GM23338 (cell line): ENCODE measurements at regions not wholly inside any gene's neighbourhood (a gene's known extent, or its start where the extent isn't known, plus 50 kb on each side); places are given as distances from the start of the nearest gene placed in this dataset.

Experiments
- ATAC-seq: fragments of 200-7000 bp; cut with Tn5 transposase; 3 replicates; pipeline ENCODE4 v1.9.1; 2020
- DNase-seq: peaks from one replicate; pipeline ENCODE4 v3.0.0-alpha.2; 2015; ENCODE audit warnings: low spot score
- H2AFZ ChIP-seq: fragments of 200-600 bp; sonication (generic); 2 replicates; pipeline ENCODE4 v1.8.0; 2016; ENCODE audit warnings: antibody characterized with exemption, mild to moderate bottlenecking, moderate library complexity
- H3F3A ChIP-seq: fragments of 200-600 bp; sonication (generic); replicated peaks from 2 replicates; pipeline ENCODE4 v1.8.0; 2017; ENCODE audit warnings: antibody characterized with exemption, mixed run types, low read depth
- H3K27ac ChIP-seq: fragments of 200-600 bp; sonication (generic); 2 replicates; pipeline ENCODE4 v1.6.1; 2016; ENCODE audit warnings: low read depth
- H3K27me3 ChIP-seq: fragments of 200-600 bp; sonication (generic); 2 replicates; pipeline ENCODE4 v1.8.0; 2016; ENCODE audit warnings: mild to moderate bottlenecking, mixed run types, moderate library complexity; ENCODE audit not compliant: insufficient read depth
- H3K36me3 ChIP-seq: fragments of 200-600 bp; sonication (generic); 2 replicates; pipeline ENCODE4 v1.8.0; 2016; ENCODE audit warnings: mild to moderate bottlenecking; ENCODE audit not compliant: insufficient read depth
- H3K4me1 ChIP-seq: fragments of 200-600 bp; sonication (generic); 2 replicates; pipeline ENCODE4 v1.8.0; 2016; ENCODE audit warnings: mild to moderate bottlenecking, moderate library complexity; ENCODE audit not compliant: insufficient read depth
- H3K4me2 ChIP-seq: fragments of 200-600 bp; sonication (generic); 2 replicates; pipeline ENCODE4 v1.7.1; 2017; ENCODE audit warnings: mixed run types
- H3K4me3 ChIP-seq: fragments of 200-600 bp; sonication (generic); 2 replicates; pipeline ENCODE4 v1.6.1; 2016; ENCODE audit warnings: mixed run types
- H3K79me2 ChIP-seq: fragments of 200-600 bp; sonication (generic); replicated peaks from 2 replicates; pipeline ENCODE4 v1.8.0; 2017; ENCODE audit warnings: mild to moderate bottlenecking; ENCODE audit not compliant: insufficient read depth
- H3K9me2 ChIP-seq: fragments of 200-600 bp; sonication (generic); 2 replicates; pipeline ENCODE4 v1.8.0; 2017; ENCODE audit not compliant: insufficient read depth
- H4K20me1 ChIP-seq: fragments of 200-600 bp; sonication (generic); replicated peaks from 2 replicates; pipeline ENCODE4 v1.8.0; 2017; ENCODE audit warnings: mild to moderate bottlenecking; ENCODE audit not compliant: insufficient read depth
- H3K27ac Mint-ChIP-seq: 2 replicates; pipeline ENCODE4 v1.8.0; 2020; ENCODE audit warnings: inconsistent platforms, mild to moderate bottlenecking, moderate library complexity, mixed read lengths
- H3K27me3 Mint-ChIP-seq: 3 replicates; pipeline ENCODE4 v1.8.0; 2022; ENCODE audit warnings: low read depth, mild to moderate bottlenecking, moderate library complexity, mixed read lengths, inconsistent platforms; ENCODE audit not compliant: insufficient read depth, poor library complexity
- H3K36me3 Mint-ChIP-seq: 3 replicates; pipeline ENCODE4 v1.8.0; 2021; ENCODE audit warnings: low read depth, mild to moderate bottlenecking, inconsistent platforms, moderate library complexity, mixed read lengths
- H3K4me1 Mint-ChIP-seq: 3 replicates; pipeline ENCODE4 v1.8.0; 2020; ENCODE audit warnings: mild to moderate bottlenecking, inconsistent platforms, mixed read lengths
- H3K4me3 Mint-ChIP-seq: 3 replicates; pipeline ENCODE4 v1.8.0; 2021; ENCODE audit warnings: moderate library complexity, mild to moderate bottlenecking, inconsistent platforms, mixed read lengths
- H3K9me3 Mint-ChIP-seq: 3 replicates; pipeline ENCODE4 v1.8.0; 2020; ENCODE audit warnings: moderate library complexity, mild to moderate bottlenecking, inconsistent platforms, mixed read lengths
- CREB1 ChIP-seq: fragments of 250-450 bp; sonication (Bioruptor Pico); IDR thresholded peaks from 2 replicates; pipeline ENCODE4 v1.5.0; 2020; ENCODE audit warnings: low read depth, mild to moderate bottlenecking, moderate library complexity
- CTCF ChIP-seq, 2 experiments: fragments of 200-600 bp in 1 of 2; sonication (generic) in 1 of 2; conservative IDR thresholded peaks; 2 replicates each; pipeline versions ENCODE4 v1.5.1 to v1.6.1; 2016 to 2017; ENCODE audit warnings: antibody characterized with exemption in 2 of 2, low read depth in 2 of 2, mild to moderate bottlenecking in 2 of 2, moderate library complexity in 1 of 2
- ETS1 ChIP-seq: IDR thresholded peaks from 2 replicates; pipeline ENCODE4 v1.6.1; 2016; ENCODE audit warnings: antibody characterized with exemption
- EZH2phosphoT487 ChIP-seq: fragments of 200-600 bp; sonication (generic); IDR thresholded peaks from one replicate; pipeline ENCODE4 v1.8.1; 2018; ENCODE audit warnings: antibody characterized with exemption; ENCODE audit not compliant: unreplicated experiment
- JUNB ChIP-seq: IDR thresholded peaks from one replicate; pipeline ENCODE4 v1.6.1; 2016; ENCODE audit warnings: antibody characterized with exemption; ENCODE audit not compliant: unreplicated experiment
- NANOG ChIP-seq: IDR thresholded peaks from 2 replicates; pipeline ENCODE4 v1.6.1; 2016; ENCODE audit warnings: antibody characterized with exemption, borderline replicate concordance
- POLR2AphosphoS5 ChIP-seq: IDR thresholded peaks from 2 replicates; pipeline ENCODE4 v1.6.1; 2016; ENCODE audit warnings: antibody characterized with exemption, low read depth
- STAT1 ChIP-seq: IDR thresholded peaks from one replicate; pipeline ENCODE4 v1.6.1; 2016; ENCODE audit warnings: antibody characterized with exemption; ENCODE audit not compliant: unreplicated experiment
- ZNF114 ChIP-seq: fragments of 250-450 bp; sonication (Bioruptor Pico); IDR thresholded peaks from 2 replicates; pipeline ENCODE4 v1.5.0; 2020; ENCODE audit warnings: mild to moderate bottlenecking, moderate library complexity
- ZNF331 ChIP-seq: fragments of 250-450 bp; sonication (Bioruptor Pico); IDR thresholded peaks from 2 replicates; pipeline ENCODE4 v1.5.0; 2020; ENCODE audit warnings: low read depth, mild to moderate bottlenecking, moderate library complexity
- ZNF462 ChIP-seq: fragments of 250-450 bp; sonication (Bioruptor Pico); IDR thresholded peaks from 2 replicates; pipeline ENCODE4 v1.5.0; 2020; ENCODE audit warnings: mild to moderate bottlenecking, moderate library complexity
- TF ChIP-seq, protein P1 (sequence below): IDR thresholded peaks from one replicate; pipeline ENCODE4 v1.6.1; 2018; ENCODE audit warnings: antibody characterized with exemption; ENCODE audit not compliant: unreplicated experiment

DNA sequence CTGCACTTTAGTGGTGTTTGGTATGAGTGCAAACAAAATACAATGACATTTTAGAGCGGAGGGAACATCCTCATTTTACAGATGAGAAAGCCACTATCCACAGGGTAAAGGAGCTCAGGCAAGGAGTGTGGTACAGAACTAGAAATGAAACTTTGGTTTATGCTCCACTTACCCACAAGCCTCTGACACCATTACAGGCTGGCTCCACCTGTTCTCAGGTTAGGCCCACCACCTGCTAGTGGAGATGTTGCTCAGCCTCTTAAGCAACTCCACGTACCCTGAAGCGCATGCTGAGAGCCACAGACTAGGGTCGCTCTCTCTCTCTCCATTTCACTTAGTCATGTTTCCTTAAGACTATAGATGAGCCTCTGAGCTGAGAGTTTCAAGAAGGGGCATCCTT lies 130.0 kb downstream of the MBD2 start:
- no peaks in the 10 kb centered on the region for H3K79me2 ChIP-seq
- H3K36me3 ChIP-seq: no peaks in the 10 kb centered on the region
- H3K27ac Mint-ChIP-seq: no peak overlapping the region

More for the DNA sequence above, 130.0 kb downstream of the MBD2 start:
- Mint-ChIP-seq H3K27me3 (peaks cover 2% of the 10 kb centered on the region), H3K36me3 (no peaks in the 10 kb centered on the region; the same call in 1 of the 3 replicates), H3K4me1 (no peaks in the 10 kb centered on the region), H3K4me3 (no peak overlapping the region), H3K9me3 (no peaks in the 10 kb centered on the region; the same call in 1 of the 3 replicates)
- ATAC-seq (no peak), DNase-seq (no peak)
- H3K4me2 ChIP-seq: no peak overlapping the region
- no peaks in the 10 kb centered on the region for H3K9me2 ChIP-seq
- H3F3A ChIP-seq: no peaks in the 10 kb centered on the region
- H3K27me3 ChIP-seq: no peaks in the 10 kb centered on the region
- TF ChIP-seq ZNF331 (CRISPR knock-in tag) (no peak), CTCF (conservative IDR thresholded peaks at IDR 0.05; ENCODE audit: low read depth in 2 of 2) (no peak), ZNF114 (CRISPR knock-in tag) (no peak), POLR2AphosphoS5 (no peak), CREB1 (CRISPR knock-in tag) (no peak), STAT1 (no peak), JUNB (no peak), EZH2phosphoT487 (no peak), ETS1 (no peak), ZNF462 (no peak), NANOG (no peak)
- TF ChIP-seq, protein P1, sequence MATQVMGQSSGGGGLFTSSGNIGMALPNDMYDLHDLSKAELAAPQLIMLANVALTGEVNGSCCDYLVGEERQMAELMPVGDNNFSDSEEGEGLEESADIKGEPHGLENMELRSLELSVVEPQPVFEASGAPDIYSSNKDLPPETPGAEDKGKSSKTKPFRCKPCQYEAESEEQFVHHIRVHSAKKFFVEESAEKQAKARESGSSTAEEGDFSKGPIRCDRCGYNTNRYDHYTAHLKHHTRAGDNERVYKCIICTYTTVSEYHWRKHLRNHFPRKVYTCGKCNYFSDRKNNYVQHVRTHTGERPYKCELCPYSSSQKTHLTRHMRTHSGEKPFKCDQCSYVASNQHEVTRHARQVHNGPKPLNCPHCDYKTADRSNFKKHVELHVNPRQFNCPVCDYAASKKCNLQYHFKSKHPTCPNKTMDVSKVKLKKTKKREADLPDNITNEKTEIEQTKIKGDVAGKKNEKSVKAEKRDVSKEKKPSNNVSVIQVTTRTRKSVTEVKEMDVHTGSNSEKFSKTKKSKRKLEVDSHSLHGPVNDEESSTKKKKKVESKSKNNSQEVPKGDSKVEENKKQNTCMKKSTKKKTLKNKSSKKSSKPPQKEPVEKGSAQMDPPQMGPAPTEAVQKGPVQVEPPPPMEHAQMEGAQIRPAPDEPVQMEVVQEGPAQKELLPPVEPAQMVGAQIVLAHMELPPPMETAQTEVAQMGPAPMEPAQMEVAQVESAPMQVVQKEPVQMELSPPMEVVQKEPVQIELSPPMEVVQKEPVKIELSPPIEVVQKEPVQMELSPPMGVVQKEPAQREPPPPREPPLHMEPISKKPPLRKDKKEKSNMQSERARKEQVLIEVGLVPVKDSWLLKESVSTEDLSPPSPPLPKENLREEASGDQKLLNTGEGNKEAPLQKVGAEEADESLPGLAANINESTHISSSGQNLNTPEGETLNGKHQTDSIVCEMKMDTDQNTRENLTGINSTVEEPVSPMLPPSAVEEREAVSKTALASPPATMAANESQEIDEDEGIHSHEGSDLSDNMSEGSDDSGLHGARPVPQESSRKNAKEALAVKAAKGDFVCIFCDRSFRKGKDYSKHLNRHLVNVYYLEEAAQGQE: no peak
- H4K20me1 ChIP-seq: no peaks in the 10 kb centered on the region
- H3K4me3 ChIP-seq: no peak overlapping the region
- H3K27ac ChIP-seq: no peak overlapping the region
- H3K4me1 ChIP-seq: no peaks in the 10 kb centered on the region
- no peak overlapping the region for H2AFZ ChIP-seq
